ENCODE measurements at regions not wholly inside any gene's neighbourhood (a gene's known extent, or its start where the extent isn't known, plus 50 kb on each side); places are given as distances from the start of the nearest gene placed in this dataset.
"Not testable (repeated sequence)": the region's sequence is repeated elsewhere in the genome, so short reads cannot be mapped to it uniquely, and the experiment has no call there.

GRCh38 chr4:62619971-62620370 is 1419.8 kb downstream of the ADGRL3 start:
- no peak for DNase-seq

- no peak for DNase-seq
These were observed 1417.9 kb downstream of the ADGRL3 start for GRCh38 chr4:62618042-62618441.

GRCh38 chr4:62601737-62602136 is 1401.6 kb downstream of the ADGRL3 start:
- DNase-seq, result no peak

GRCh38 chr4:62595265-62595664 is 1395.1 kb downstream of the ADGRL3 start:
- not testable (repeated sequence) for DNase-seq

GRCh38 chr4:62591756-62592155 is 1391.6 kb downstream of the ADGRL3 start:
- no peak for DNase-seq

- DNase-seq, result no peak
These were observed 1388.5 kb downstream of the ADGRL3 start for GRCh38 chr4:62588671-62589070.

- no peak for DNase-seq
These were observed 1371.4 kb downstream of the ADGRL3 start for GRCh38 chr4:62571494-62571893.

- DNase-seq, result no peak
These were observed 1360.7 kb downstream of the ADGRL3 start for GRCh38 chr4:62560858-62561257.

- DNase-seq, result no peak
These were observed 1350.0 kb downstream of the ADGRL3 start for GRCh38 chr4:62550121-62550520.

- no peak for DNase-seq
These were observed 1349.5 kb downstream of the ADGRL3 start for GRCh38 chr4:62549601-62550000.

GRCh38 chr4:62548765-62549164 is 1348.6 kb downstream of the ADGRL3 start:
- DNase-seq, result no peak

GRCh38 chr4:62548108-62548524 is 1348.0 kb downstream of the ADGRL3 start:
- DNase-seq, result no peak

GRCh38 chr4:62544428-62544827 is 1344.3 kb downstream of the ADGRL3 start:
- DNase-seq, result no peak

- no peak for DNase-seq
These were observed 1342.9 kb downstream of the ADGRL3 start for GRCh38 chr4:62543002-62543401.

GRCh38 chr4:62533573-62533972 is 1333.4 kb downstream of the ADGRL3 start:
- no peak for DNase-seq

GRCh38 chr4:62531731-62532130 is 1331.6 kb downstream of the ADGRL3 start:
- no peak for DNase-seq

- DNase-seq, result no peak
These were observed 1331.1 kb downstream of the ADGRL3 start for GRCh38 chr4:62531264-62531663.

GRCh38 chr4:62528874-62529273 is 1328.7 kb downstream of the ADGRL3 start:
- no peak for DNase-seq

GRCh38 chr4:62526671-62527070 is 1326.5 kb downstream of the ADGRL3 start:
- DNase-seq, result no peak

GRCh38 chr4:62523256-62523655 is 1323.1 kb downstream of the ADGRL3 start:
- DNase-seq, result no peak

- DNase-seq, result no peak
These were observed 1322.1 kb downstream of the ADGRL3 start for GRCh38 chr4:62522273-62522672.

GRCh38 chr4:62517716-62518115 is 1317.6 kb downstream of the ADGRL3 start:
- DNase-seq, result no peak

- DNase-seq, result no peak
These were observed 1313.2 kb downstream of the ADGRL3 start for GRCh38 chr4:62513306-62513705.

GRCh38 chr4:62512271-62512670 is 1312.1 kb downstream of the ADGRL3 start:
- no peak for DNase-seq

GRCh38 chr4:62510228-62510627 is 1310.1 kb downstream of the ADGRL3 start:
- DNase-seq, result no peak

- no peak for DNase-seq
These were observed 1300.2 kb downstream of the ADGRL3 start for GRCh38 chr4:62500296-62500695.
